ENCODE measurements at regions not wholly inside any gene's neighbourhood (a gene's known extent, or its start where the extent isn't known, plus 50 kb on each side); places are given as distances from the start of the nearest gene placed in this dataset.

GRCh38 chr20:40599987-40600386 lies 89.0 kb downstream of the MAFB start:
- TF ChIP-seq CTCF (conservative IDR thresholded peaks at IDR 0.05; ENCODE audit: low read depth in 2 of 2) (no peak), EZH2phosphoT487 (IDR thresholded peaks at IDR 0.05; ENCODE audit: unreplicated experiment) (no peak)
